A673 (cell line): ENCODE measurements at regions not wholly inside any gene's neighbourhood (a gene's known extent, or its start where the extent isn't known, plus 50 kb on each side); places are given as distances from the start of the nearest gene placed in this dataset.

Experiments used
- CTCF ChIP-seq: fragments of 300-800, 200-600 bp; sonication (generic); conservative IDR thresholded peaks from 2 replicates; pipeline ENCODE4 v1.5.1; 2017; ENCODE audit warnings: low read depth, mild to moderate bottlenecking, antibody characterized with exemption, low read length, moderate library complexity, mixed read lengths
- EZH2 ChIP-seq: fragments of 200-600 bp; sonication (generic); IDR thresholded peaks from 2 replicates; pipeline ENCODE4 v1.6.1; 2017; ENCODE audit warnings: borderline replicate concordance, low read depth, mild to moderate bottlenecking, mixed read lengths, antibody characterized with exemption, low read length; ENCODE audit not compliant: poor library complexity, severe bottlenecking

DNA sequence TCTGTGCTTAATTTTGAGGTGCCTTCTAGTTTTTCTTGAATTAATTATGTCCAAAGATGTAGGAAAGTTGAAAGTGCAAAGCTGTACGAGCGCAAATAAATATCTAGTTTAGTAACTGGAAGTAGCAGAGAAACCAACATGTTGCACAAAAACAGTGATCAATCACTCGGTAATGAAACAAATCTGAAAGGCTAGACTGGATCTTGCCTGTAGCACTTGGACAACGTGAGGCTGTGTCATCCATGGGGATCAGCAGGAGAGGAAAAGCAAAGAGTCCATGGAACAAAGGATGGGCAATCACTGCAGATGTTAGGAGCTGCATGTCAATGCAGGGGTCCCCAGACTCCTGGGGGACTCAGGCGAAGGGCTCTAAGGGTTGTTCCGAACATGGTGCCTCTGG lies 424.2 kb downstream of the IRX1 start:
- TF ChIP-seq CTCF (no peak), EZH2 (no peak)
